D341Med (cell line): ENCODE measurements at regions not wholly inside any gene's neighbourhood (a gene's known extent, or its start where the extent isn't known, plus 50 kb on each side); places are given as distances from the start of the nearest gene placed in this dataset.
A peak's percentile ranks its signal among the peaks of the same experiment; 100 is the strongest.
"Not testable (repeated sequence)": the region's sequence is repeated elsewhere in the genome, so short reads cannot be mapped to it uniquely, and the experiment has no call there.

Experiments used
- DNase-seq: peaks from one replicate; pipeline ENCODE4 v3.0.0; 2012; ENCODE audit warnings: low spot score

DNA sequence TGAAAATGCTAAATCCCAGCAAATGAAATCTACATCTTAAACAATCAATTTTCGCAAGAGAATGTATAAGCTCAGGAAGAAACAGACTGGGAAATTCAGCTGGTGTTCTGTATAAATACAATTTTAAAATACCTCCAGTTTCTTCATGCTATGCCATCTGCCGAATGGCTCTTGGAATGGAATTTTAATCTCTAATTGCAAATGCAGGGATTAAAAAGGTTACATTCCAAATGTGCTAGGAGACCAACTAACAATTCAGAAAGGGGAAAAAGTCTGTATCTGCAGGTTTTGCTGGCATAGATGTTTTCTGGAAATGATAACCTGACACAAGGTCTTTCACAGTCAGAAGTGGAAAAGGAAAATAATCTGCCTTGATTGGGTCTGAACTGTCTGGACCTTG, 379.7 kb downstream of the MAT2B start:
- peak; percentile 25 for DNase-seq

DNA sequence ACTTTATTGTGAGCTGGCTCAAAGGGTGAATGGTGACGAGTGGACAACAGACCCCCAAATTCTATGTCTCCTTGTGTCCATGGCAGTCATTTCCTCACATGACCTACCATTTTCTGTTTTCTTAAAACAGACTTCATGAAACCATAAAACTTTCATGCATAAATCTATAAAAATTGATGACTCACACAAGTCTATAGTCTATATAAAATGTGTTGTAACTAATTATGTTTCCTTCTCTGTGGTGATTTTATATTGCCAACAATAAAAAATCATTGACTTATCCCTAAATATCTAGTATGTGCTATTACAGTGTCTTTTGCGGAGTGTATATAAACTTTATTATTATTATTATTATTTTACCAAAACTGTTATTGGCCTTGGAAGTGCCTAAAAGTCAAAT, 382.4 kb downstream of the MAT2B start:
- DNase-seq: no peak

DNA sequence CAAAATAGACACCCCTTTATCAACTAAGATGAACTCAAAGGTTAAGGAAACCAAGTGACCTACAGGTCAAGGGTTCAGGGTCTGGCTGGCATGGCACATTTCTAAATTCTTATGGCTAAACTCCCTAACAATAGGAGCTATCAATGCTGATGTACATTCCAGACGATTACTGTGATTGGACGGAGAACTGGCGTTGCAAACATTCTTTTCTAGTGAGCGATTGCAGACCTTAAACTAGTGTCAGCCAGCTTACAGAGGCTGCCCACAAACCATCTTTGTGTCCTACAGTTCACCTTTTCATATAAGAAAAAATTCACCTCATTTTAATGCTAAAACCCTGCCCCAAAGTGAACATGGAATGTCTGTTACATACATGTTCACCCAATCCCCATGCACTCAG, 382.9 kb downstream of the MAT2B start:
- DNase-seq: no peak

DNA sequence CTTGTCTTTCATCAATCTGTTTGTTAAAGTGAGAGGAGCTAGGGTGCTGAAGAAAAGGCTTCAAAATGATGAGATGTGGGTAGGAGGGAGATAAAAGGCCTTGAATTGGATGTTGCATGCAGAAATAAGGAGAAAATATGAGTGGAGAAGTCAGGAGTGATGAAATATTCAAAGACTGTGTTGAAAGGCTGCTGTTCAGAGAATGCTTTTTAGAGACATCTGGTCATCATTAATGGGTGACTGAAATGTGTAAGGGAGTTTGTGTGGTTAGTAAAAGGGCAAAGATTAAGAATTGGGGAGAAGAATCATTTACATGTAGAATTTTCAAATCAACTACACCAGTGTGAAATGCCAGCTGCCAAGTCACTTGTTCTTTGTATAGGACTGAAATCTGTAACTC, 383.9 kb downstream of the MAT2B start:
- DNase-seq: no peak

DNA sequence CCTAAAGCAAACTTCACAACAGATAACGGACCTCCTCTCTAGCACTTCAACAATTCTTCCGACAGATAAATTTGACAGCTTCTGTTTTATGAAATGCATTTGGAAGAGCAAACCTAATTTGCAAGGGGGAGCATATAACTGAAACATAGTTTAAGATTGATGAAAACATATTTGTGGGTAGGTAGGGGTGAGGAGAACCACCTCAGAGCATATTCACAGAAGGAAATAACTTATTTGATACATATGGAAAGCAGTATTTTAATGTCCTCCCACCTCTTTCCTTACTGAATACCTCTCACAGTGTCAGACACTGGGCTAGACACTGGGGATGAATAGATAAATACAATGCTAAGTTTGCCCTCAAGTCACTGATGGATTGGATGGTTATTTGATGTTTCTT, 384.8 kb downstream of the MAT2B start:
- DNase-seq: no peak

DNA sequence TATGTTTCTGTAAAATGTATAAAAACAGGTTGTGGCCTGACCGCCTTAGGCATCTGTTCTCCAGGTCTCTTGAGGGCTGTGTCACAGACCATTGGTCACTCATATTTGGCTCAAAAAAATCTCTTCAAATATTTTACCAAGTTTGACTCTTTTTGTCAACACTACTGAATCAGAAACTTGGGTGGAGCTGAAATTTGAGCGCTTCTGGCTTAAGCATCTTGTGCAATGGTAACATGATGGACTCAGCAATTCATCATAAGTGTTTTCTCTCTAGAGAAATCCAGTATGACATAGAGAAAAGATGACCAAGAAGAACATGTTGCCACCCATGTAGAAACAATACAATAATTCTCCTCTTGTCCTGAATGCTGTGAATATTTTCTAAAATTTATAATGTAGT, 387.9 kb downstream of the MAT2B start:
- no peak for DNase-seq

DNA sequence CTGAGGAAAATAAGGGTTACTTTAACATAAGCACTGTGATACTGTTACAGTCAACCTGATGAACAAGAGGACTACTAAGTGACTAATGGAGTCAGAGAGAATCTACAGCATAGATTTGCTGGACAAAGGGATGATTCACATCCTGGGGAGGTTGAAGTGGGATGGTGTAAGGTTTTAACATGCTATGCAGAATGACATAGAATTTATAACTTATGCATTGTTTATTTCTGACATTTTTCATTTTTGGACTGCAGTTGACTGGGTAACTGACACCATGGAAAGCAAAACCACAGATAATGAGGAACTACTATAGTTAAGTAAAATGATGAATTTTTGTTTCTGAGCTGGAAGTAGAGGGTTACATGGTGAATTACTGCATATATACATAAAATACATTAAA, 389.2 kb downstream of the MAT2B start:
- DNase-seq: no peak

DNA sequence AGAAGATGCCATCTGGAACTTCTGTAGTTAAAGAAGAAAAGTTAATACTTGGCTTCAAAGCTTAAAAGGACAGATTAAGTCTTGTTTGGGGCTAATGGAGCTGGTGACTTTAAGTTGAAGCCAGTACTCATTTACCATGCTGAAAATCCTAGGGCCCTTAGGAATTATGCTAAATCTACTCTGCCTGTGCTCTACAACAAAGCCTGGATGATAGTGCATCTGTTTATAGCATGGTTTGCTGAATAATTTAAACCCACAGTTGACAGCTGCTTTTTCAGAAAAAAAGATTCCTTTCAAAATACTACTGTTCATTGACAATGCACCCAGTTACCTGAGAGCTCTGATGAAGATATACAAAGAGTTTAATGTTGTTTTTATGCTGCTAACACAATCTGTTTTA, 393.5 kb downstream of the MAT2B start:
- DNase-seq: no peak

DNA sequence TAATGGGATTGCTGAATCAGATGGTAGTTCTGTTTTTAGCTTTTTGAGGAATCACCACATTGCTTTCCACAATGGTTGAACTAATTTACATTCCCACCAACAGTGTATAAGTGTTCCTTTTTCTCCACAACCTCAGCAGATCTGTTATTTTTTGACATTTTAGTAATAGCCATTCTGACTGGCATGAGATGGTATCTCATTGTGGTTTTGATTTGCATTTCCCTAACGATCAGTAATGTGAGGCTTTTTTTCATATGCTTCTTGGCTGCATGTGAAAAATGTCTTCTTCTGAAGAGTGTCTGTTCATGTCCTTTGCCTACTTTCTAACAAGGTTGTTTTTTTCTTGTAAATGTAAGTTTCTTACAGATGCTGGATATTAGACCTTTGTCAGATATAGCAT, 402.4 kb downstream of the MAT2B start:
- not testable (repeated sequence) for DNase-seq

DNA sequence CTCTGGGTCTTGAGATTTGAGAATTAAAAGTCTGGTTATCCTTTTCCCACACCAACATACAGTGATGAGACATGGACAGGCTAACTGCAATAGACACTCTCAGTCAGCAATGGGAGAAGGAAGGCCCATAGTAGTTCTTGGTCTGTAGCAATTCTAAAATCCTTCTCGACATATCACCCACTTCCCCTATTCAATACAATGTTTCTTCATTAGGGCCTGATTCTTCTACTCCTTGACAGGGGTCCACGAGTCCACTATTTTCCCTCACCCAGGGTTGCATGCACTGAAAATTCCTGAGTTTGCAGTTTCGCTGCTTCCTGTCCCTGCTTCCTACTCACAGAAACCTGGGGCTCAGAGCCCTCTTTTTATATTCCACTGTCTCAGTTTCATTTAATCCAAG, 402.8 kb downstream of the MAT2B start:
- no peak for DNase-seq

DNA sequence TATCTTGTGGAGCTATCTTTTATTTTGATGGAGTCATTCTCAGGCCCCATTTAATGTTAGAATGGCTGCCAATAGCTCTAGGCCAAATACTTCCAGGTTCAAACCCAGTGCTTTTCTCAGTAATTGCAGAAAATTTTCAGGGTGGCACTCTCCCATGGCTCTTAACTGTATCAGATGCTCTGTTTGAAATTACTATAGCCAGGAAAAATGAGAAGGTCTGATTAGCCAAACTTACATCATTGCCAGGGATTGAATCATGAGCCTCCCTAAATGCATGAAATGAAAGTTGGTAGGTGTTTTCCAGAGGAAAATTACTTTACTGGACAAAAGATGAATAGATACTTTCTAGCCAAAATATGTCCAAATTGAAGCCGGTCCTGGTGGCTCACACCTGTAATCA, 404.8 kb downstream of the MAT2B start:
- DNase-seq: no peak

DNA sequence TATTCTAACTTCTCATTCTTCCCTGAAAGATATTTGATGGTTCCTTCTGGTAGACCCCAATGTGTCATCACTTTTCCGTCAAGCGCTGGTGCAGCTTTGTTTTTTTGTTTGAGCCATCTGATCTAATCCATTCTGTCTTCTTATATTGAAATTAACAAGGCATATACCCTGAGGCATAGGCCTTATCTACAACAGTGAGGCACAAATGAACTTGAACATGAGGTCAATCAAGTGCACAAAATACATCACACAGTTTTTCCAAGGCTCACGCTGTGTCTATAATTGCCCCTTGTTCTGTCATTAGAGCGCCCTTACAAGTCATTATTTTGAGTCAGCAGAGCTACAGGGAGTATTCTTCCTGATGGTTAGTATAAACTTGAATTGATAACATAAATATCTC, 406.6 kb downstream of the MAT2B start:
- no peak for DNase-seq

DNA sequence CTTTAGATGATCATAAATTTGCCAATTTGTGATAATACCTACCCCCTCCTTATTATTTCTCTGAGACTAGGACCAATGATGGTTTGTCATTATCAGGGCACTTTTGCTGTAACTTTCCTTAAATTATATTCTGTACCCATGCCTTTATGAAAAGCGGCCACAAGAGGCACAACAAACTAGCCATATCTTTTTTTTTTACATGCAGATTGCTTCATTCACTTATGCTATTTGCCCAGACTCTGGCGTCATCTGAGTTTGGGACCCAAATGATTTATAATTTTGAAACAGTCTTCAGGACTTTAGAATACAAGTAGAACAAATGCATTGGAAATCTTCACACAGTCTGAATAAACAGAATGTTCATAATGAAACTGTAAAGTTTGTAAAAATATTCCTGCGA, 408.1 kb downstream of the MAT2B start:
- DNase-seq: no peak

DNA sequence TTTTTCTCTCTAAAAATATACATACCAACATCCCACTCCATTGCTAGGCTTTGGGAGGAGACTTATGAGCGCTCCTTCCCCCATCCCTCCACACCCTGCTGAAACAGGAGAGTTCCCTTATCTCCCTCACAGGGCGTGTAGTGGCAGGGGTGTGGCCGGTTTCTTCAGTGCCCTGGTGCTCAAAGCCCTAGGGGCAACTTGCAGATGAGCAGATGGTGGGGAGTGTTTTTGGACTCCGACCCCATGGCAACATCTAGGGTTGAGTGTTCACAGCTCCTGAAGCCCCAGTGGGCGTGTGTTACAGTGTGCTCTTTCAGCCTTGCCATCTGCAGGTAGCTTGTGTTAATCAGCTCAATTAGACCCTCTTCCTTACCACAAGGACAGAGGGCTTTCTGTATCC, 409.5 kb downstream of the MAT2B start:
- DNase-seq: peak; percentile 75

DNA sequence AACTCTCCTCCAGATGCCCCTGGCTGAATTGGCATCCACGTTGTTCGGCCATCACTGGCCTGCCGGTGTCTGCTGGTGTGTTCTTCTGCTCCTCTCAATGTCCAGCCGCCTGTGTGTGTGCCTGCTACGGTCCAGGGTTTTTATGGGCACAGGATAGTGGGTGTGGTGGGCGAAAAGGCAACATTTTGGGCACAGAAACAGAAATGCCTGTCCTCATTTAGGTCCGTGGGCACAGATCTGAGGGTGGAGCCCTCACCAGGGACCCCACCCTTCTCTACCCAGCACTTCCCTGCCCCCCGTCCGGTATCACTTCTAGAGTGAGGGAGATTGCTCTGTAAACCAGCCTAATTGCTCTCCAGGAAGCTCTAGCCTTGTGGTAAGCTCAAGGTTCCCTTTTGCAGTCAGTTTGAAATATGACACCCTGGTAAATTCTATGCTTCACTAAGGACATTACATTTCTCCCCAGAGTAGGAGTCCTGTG, 410.1 kb downstream of the MAT2B start:
- DNase-seq: no peak

DNA sequence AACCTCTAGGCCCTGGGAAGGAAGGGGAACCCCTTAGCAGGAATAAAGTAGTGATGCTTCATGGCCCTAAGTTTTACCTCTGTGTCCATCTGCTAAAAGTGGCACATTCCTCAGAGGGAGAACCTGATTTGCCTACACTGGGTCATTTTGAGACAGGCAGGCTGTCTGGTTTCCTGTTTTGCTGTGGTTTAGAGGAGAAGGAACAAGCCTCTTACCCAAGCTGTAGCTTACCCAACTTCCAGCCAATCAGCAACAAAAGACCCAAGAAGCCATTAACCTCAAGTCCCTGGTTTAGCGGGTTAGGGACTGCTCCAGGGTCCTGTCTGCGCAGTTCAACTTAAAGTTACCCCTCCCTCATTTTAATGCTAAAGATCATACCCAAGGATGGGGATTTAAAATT, 411.0 kb downstream of the MAT2B start:
- no peak for DNase-seq

DNA sequence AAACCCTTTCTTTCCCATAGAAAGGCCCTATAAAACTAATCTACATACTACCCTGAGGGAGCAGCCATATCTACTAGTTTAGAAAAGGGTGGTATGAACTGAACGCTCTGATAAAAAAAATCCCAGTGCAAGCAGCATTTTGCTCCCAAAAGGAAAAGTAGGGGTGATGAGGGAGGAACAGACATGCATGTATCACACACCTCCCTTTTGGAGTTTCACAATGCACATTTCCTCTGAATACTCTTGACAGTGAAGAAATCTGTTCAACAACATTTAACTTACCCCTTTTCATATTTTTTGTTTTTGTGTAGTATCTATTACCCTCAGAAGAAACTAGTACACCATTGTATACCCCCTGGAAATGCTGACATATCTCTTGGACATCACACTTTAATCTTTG, 411.4 kb downstream of the MAT2B start:
- no peak for DNase-seq

DNA sequence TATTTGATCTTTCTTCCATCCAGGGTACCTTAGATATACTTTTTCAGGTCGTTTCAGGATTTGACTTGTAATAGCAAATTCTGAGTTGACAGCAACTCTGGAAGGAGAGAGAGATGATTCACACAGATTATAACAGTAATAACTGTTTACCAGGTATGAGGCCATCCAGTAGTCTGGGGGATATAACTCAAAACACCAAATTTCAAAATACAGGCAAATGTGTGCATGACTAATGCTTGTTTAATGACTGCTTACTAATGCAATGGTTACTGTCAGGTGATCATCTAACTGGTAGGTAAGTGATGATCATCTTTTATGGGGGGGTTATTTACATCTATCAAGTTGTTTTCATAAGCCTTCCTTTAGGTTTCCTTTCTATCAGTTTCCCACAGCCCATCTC, 412.3 kb downstream of the MAT2B start:
- no peak for DNase-seq

DNA sequence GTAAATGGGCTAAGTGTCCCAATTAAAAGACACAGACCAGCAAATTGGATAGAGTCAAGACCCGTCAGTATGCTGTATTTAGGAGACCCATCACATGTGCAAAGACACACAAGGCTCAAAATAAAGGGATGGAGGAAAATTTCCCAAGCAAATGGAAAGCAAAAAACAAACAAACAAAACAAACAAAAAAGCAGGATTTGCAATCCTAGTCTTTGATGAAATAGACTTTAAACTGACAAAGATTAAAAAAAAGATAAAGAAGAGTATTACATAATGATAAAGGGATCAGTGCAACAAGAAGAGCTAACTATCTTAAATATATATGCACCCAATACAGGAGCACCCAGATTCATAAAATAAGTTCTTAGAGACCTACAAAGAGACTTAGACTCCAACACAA, 429.6 kb downstream of the MAT2B start:
- DNase-seq: not testable (repeated sequence)

DNA sequence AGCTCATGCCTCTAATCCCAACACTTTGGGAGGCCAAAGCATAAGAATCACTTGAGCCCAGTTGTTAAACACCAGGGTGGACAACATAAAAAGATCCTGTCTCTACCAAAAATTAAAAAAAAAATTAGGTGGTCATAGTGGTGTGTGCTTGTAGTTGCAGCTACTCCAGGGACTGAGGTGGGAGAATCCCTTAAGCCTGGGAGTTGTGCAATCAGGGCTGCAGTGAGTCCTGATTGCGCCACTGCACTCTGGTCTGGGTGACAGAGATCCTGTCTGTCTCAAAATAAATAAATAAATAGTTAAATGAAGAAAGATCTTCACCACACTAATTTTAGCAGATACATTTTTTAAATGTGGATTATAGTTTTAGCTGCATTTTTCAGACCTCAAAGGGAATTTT, 433.2 kb downstream of the MAT2B start:
- DNase-seq: no peak

DNA sequence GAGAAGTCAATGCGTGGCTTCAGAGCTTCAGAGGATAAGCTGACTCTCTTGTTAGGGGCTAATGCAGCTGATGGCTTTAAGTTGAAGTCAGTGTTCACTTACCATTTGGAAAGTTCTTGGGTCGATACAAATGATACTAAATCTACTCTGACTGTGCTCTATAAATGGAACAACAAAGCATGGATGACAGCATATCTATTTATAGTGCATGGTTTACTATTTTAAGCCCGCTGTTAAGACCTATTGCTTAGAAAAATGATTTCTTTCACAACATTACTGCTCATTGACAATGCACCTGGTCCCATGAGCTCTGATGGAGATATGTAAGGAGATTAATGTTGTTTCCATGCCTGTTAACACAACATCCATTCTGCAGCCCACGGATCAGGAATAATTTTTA, 435.7 kb downstream of the MAT2B start:
- no peak for DNase-seq

DNA sequence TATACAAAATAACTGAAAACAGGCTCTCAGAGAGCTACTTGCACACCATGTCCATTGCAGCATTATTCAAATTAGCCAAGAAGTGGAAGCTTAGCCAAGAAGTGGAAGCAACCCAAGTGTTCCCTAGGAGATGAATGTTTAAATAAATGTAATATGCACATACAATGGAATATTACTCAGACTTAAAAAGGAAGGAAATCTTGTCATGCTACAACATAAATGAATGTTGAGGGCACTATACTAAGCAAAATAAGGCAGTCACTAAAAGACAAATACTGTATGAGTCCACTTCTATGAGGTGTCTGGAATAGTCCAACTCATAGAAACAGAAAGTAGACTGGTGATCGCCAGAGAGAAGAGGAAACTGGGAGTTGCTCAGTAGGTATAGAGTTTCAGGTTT, 438.1 kb downstream of the MAT2B start:
- DNase-seq: no peak

DNA sequence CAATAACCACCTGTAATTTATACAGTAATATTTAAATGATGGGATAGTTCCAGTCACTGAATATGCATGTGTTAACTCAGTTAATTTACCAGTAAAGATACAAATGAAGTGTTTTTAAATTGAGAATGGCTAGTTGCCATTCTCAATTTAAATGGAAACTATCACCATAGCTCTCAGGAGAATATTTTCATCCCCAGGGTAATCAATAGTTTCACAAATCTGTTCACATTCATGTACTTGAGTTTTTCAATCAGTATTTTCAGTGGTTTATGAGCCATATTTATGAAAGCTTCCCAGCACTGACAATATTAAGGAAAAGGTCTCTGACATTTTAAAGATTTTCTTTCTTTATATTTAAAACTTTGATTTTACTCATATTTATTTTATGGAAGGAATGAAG, 439.3 kb downstream of the MAT2B start:
- DNase-seq: no peak

DNA sequence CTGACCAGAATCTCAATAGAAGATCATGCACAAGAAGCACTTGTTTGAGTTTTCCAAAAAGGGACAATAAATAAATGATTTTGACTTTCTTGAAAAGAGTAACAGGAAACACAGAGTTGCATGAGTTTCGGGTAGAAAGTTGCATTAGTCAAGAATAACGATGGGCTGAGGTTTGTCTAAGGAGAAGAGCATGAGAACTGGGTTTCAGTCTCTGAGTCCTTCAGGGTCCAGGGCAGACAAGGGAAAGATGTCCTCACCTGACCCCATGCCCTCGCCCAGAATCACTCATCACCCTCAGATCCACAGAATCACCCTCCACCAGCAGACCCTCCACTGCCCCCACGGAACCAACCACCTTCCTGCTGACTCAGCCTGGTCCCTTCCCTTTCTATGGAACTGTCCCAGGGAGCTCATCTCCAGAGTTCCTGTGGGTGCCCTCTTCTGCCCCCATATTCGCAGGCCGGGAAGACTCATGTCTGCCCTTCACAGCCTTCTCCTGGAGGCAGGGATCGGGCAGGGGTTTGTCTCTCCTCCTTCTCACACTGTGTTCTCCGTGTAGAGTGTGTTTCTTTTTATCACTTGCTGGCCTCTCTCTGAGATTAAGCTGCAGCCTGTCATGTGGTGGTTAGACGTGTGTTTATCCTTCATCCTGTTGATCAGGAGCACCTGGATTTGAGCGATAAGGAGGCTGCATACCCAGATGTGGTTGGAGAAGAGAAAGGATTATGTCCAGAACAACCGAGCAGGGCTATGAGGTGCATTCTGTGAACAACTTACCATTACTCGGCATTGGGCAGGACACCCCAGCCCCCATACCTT, 442.6 kb downstream of the MAT2B start:
- no peak for DNase-seq
